NCI-H345 (cell line): ENCODE measurements at regions not wholly inside any gene's neighbourhood (a gene's known extent, or its start where the extent isn't known, plus 50 kb on each side); places are given as distances from the start of the nearest gene placed in this dataset.

Experiments
- DNase-seq: peaks from one replicate; lab custom pipeline; 2025; lab: John Stamatoyannopoulos, UW

DNA sequence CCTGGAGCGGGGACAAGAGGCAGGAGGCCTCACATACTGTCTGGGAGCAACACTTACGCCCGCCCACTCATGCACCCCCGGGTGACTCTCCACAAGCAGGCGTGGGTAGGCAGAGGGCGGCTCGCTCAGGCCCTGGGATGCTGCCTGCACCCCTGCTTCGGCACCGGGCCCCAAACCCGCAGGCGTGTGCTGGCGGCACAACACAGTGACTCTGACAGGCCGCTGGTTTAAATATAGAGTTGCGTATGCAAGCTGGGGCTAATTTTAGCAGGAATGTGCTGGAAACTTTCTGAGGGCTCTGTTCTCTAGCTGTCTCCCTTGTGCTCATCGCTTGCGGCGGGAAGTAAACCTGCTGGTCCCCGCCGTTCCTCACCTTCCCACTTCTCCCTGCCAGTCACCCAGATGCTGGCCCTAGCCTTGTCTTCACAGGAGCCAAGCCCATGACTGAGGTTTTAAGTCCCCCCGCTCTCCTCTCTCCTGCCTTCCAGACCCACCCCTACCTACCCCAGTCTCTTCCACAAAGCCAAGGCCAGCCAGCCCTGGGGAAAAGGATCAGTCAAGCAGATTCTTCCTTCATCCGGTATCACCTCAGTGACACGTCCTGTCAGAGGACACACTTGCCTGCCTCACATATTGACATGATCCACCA lies 94.5 kb upstream of the FOXP4 start:
- DNase-seq, result no peak

DNA sequence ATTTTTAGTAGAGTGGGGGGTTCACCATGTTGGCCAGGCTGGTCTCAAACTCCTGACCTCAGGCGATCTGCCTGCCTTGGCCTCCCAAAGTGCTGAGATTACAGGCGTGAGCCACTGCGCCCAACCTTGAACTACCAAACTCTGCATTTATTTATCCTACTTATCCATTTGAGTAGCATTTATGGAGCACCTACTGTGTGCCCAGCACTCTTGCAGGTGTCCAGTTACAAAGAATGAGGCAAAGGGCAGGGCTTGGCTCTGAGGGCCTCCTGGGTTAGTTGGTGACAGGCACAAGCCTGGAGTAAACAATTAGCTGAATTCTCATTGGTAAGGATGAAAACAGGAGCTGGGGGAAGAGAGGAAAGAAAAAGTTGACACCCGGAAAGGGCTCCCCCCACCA lies 93.4 kb upstream of the FOXP4 start:
- DNase-seq, result no peak

DNA sequence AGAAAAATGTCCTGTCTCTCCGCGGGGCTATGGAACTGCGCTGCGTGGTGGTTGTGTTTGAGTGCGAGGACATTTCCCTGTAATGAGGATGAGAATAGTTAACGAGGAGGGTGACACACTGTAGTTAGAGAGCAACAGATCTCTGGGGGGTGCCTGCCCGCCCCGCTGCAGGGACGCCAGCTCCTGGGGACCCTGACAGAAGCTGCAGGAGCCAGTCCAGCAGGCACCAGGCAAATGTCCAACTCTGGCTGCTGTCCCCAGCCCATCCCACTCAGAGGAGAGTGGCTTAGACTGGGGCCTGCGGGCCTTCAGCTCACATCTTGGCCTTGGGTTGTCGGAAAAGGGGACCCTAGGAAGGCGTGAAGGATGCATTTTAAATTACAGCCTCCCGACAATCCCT lies 92.9 kb upstream of the FOXP4 start:
- DNase-seq, result no peak

DNA sequence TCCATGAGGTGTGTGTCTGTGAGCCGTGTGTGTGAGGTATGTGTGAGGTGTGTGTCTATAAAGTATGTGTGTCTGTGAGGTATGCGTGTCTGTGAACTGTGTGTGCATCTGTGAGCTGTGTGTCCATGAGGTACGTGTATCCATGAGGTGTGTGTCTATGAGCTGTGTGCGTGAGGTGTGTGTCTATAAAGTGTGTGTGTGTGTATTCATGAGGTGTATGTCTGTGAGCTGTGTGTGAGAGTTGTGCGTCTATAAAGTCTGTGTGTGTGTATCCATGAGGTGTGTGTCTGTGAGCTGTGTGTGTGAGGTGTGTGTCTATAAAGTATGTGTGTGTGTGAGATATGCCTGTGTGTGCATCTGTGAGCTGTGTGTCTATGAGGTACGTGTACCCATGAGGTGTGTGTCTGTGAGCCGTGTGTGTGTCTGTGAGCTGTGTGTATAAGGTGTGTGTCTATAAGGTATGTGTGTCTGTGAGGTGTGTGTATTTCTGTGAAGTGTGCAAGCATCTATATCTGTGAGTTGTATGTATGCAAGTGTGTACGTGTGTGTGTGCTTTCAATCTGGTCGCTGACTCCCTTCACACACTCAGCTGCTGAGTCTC lies 91.9 kb upstream of the FOXP4 start:
- DNase-seq, result no peak

DNA sequence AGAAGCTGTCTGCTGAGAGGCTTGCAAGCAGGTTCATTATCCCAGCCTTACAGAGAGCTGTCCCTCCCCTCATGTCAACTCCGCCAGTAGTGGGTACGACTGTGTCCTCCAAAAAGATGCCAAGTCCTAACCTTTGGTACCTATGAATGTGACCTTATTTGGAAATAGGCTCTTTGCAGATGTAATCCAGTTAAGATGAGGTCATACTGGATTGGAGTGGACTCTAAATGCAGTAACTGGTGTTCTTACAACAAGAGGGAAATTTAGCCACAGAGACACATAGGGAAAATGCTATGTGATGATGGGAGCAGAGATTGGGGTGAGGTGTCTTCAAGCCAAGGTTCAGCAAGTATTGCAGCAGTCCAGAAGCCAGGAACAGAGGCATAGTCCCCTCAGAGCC lies 90.8 kb upstream of the FOXP4 start:
- no peak for DNase-seq

DNA sequence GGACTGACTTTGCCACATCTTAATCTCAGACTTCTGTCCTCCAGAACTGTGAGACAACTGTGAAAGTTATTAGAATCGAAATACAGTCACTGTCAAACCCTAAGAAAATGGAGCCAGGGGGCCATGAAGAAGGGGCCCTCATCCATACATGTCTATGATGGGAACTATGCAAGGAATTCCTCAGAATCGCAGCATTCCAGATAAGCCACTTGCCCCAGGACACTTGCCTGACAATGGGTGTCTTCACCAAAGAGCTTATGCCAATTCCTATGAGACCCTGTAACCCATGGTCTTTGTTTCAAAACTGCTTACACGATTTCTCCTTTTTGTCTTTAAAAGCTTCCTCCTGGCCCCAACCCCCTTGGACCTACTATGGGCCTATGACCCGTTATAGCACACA lies 90.4 kb upstream of the FOXP4 start:
- no peak for DNase-seq

DNA sequence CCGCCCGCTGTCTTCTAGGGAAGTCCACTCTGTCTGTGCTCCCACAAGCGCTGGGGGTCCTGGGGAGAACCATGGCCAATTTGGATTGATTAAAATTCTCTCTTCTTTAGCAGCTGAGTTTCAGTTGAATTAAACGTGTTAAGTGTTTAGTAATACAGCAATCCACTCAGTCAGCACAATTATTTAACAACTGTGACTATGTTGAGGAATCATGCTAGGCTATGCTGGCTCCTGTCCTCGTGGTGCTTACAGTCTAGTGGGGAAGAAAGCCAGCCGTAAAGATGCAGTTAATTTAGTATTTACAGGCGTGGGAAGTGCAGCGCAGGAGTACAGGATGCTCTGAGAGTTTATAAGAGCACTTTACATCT lies 88.9 kb upstream of the FOXP4 start:
- no peak for DNase-seq

DNA sequence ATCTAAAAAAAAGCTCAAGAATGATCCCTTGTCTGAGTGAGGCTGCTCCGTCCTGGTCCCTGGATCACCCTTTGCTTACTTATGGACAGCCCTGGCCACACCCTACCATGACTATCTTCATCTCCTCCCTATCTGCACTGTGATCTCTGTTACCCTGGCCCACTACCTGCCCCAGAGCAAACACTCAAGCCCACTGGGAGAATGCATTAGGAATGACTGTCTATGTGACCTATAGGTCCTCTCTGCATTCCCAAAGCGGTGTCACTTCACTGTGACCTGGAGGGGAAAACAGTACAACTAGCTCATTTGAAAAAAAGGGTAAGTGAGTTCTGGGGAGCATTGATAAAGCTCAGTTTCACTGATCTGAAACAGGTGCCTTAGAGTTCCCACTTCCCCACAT lies 86.4 kb upstream of the FOXP4 start:
- DNase-seq, result no peak

DNA sequence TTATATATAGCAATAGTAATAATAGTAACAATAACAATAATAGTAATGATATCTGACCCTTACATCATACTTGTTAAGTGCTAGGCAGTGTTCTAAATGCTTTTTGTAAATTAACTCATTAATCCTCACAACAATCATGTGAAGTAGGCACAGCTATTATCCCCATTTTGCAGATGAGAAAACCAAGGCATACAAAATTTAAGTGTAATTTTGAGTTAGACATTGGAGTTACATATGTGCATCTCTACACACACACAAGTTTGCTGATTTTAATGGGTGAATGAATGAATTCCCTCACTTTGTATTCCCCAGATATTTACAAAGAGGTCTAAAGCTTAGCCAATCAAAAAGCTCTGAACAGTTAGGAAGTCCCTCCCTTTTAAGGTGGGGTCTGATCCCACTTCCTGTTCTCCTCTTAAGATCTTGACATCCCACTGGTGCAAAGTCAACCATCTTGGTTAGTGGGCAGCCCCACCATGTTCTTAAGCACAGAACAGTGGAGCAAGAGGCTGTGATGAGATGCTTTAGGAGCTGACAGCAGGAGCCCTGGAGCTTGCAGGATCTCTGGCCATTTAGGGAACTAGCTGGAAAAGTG lies 85.3 kb upstream of the FOXP4 start:
- DNase-seq, result no peak

DNA sequence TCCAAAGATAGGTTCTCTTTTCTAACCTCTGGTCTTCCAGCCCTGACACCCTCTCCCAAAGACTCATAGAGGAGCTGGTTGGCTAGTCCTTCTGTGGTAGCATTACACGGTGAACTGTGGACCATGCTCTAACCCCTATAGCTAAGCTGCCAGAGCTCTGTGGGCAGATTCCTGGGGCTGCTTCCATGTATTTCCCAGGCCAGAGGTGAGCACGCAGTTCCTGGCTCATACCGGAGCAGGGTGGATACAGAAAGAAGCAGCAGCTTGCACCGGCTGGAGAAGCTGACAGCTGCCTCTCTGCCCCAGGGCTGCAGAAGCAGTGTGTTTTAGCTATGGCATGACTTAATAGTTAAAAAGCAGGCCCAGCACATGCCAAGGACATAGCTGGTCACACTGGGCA lies 84.1 kb upstream of the FOXP4 start:
- no peak for DNase-seq

DNA sequence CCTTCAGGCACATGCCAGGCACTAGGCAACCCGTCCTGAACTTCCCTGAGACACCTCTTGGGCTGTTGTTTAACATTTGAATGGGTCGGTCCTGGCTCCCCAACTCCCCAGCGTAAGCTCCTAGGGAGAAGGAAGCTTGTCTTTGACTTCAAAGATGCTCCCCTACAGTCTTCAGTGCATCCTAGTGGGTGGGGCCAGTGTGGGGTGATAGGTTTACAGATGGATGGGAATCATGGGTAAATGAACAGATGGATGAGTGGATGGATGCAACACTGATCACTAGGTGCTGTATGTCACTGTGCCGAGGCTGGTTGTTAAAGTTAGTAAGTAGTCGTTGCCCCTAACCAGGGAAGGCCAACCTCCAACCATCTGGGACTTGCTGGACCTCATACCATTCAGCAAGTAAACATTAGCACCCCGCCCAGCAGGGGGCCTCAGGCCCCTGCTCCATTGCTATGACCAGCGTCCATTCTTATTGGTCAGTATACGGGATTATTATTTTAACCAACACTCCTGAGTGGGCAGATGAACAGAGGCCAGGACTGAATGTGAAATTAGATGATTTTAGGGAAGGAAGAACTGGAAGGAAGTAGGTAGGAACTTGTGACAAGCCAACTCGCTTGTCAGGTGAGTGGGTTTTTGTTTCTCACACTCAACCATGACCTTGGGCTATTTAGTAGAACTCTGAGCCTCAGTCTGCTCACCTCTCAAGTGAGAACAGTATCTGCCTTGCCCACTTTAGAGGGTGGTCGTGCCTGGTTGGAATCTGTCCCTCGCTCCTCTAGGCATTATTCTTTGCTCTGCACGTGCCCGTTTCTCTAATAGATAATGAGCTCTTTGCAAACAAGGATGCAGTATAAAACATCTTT lies 82.9 kb upstream of the FOXP4 start:
- DNase-seq, result no peak

DNA sequence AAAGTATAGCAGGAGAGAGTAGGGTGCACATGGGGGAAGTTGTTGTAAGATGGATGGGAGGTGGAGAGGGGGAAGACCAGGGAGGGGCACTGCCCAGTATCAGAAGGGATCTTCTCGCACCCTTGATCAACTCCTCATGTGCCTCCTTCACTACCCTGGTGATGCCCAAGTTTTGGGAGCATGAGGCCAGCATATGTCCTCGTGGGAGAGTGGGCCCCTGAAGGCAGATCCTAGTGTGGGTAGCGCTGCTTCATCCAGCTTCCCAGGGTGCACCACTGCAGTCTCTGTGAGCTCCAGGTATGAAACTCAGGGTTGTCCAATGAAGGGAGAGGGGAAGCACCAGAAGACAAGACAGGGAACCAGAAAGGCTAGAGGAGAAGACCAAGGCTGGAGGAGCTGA lies 82.2 kb upstream of the FOXP4 start:
- DNase-seq, result no peak

DNA sequence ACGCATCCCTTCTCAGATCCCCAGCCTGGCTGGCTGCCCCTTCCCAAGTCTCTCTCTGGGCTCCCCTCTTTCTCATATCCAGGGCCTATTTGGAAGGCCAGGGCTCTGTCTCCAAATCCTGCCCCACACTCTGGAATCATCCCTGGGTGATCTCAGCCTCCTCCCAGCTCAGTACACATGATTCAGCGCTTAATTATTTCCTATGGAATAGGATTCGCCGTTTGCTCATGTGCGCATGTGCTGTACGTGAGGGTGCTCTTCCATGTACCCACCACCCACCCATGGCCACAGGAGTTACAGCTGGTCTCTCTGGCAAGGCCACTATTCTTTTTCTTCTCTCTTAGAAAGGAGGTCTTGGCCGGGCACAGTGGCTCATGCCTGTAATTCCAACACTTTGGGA lies 81.7 kb upstream of the FOXP4 start:
- no peak for DNase-seq

DNA sequence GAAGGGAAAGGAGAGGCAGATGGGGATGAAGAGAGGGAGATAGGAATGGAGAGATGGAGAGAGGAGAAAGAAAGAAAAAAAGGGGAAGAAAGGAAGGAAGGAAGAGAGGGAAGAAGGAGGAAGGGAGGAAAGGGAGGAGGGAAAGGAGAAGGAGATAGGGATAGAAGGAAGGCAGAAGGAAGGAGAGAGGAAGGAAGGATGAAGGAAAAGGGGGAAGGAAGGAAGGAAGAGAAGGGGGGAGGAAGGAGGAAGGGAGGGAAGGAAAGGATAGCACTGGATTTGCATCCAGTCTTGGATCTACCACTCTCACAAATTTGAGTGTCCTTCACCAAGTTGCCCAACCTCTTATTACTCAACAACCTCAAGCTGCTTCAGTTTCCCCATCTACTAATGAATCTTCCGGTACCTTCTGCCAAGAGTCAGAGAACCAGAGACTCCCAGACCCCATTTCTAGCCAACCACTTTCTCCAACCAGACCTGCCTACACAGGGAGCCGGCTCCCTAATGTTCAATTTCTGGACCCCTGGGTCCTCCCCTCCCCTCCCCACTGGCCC lies 79.7 kb upstream of the FOXP4 start:
- DNase-seq, result no peak

DNA sequence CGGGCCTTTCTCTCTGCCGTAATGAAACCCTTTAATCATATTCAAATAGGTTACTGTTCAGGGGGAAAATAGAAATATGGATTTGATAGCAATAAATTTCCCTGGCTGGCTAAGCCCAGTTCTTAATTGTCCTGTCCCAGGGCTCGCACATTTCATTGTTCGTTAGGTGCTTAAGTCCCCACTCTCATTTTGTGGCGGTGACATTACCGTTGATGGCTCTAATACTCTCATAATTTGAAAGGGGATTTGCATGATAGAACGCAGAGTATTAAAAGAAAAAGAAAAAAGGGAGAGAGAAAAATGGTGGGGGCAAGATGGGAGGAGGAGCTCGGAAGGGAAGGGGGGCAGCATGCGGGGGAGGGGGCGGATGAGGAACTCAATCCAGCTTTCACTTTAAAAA lies 79.1 kb upstream of the FOXP4 start:
- DNase-seq, result no peak

DNA sequence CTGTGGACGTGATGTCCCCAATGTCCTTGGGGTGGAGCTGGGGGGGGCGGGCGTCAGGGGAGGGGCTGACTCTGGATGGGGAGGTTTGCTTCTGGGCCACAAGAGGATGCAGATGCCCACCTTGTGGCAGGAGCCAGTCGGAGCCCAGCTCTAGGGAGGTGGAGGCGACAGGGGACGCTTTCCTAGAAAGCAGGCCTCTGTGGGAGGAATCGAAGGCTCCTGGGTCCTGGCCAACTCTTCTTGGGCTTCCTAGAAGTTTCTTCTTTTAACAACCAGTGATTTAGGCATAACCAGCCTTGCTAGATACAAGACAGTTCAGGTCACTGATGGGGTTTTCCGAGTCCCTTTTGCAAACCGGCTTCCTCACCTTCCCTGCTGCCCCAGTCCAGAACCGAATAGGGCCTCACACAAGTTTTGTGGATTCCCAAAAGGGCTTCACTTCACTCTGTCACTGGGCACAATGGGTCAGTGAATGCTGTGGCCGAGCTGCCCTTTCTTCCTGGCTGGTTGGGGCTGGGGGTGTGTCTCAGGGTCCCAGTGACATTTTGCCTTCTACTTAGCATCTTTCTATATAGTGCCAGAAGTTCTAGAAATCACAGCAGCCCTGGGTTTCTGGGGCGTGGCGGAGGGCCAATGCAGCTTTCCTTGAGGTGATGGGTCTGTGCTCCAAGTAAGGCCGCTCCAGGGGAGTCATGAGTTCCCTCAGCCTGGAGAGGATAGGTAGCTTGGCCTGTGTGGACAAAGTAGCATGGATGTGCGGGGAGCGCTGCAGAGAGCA lies 78.4 kb upstream of the FOXP4 start:
- no peak for DNase-seq

DNA sequence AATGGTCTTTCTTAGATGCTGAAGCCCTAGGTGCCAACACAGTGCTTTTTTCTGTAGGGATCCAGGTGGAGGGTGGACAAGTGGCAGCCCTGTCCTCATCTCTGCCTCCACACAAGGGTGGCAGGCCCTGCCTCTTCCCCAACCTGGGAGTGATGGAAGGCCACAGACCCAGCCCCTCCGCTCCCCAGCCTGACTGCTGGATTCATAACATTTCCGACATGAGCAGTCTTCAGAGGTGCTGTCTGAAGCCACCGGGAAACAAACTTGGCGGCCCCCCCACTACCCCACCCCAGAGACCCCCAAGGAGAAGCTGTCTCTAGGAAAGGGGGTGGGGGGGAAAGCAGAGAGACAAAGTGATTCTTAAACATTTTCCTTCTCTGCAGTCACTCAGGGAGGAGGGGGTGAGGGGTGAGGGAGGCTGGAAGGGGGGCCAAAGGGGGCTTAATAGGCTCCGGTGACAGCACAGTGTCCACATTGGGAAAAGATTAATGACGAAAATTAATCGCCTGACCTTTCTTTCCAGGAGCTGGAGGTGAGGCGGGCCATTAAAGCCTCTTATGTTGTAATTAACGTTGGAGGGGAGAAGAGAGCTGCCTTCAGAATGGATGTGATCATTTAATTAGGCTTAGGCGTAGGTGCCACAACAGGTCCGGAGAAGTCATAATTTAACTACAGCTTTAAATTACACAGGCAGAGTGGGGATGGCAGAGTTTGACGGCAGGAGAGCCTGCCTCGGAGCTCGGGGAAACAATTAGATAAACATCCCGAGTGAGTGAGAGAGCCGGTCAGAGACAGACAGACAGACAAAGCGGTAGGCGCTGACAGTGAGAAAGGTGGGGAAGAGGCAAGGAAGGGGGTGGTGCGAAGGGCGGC lies 76.8 kb upstream of the FOXP4 start:
- no peak for DNase-seq

DNA sequence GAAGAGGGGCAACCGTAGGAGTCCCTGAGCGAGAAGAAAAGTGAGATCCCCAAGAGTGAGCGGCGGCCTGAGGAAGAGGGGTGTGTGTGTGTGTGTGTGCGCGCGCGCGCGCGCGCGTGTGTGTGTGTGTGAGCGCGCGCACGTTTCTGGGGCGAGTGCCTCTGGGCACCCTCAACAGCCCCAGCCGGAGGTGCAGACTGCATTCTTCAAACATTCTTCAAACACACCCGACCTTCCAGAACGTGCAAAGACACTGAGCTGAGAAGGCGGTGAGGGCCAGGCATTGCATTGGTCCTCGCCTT lies 76.2 kb upstream of the FOXP4 start:
- no peak for DNase-seq

DNA sequence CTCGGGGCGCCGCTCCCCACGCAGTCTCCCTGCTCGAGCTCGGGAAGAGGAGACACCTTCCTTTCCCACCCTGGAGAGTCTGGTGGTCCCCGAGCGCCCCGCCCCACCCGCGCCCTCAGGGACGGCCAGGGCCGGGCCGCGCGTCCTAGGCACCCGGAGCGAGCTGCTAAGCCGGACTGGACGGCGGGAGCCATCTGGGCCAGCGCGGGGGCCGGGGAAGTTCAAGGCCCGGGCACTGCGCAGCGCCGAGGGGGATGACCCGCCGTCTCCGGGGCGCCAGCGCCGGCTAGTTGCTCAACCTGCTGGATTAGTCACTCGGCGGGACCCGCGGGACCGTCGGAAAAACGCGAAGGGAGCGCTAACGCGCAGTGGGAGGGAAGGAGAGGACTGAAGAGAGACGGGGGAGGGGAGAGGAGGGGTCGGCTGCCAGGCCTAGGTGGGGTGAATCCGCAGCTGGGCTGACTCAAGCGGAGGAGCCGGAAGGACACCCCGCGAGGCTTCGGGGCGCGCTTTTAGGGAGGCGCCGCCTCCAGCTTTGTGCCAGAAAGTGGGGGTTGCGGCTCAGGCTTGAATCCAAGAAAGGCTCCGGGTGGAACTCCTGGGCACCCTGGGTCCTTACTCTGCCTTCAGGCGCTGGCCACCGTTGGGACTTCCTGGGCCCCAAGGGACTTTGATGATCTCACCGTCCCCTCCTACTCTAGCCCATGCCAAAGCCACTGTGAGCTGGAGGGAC lies 75.7 kb upstream of the FOXP4 start:
- DNase-seq, result no peak

DNA sequence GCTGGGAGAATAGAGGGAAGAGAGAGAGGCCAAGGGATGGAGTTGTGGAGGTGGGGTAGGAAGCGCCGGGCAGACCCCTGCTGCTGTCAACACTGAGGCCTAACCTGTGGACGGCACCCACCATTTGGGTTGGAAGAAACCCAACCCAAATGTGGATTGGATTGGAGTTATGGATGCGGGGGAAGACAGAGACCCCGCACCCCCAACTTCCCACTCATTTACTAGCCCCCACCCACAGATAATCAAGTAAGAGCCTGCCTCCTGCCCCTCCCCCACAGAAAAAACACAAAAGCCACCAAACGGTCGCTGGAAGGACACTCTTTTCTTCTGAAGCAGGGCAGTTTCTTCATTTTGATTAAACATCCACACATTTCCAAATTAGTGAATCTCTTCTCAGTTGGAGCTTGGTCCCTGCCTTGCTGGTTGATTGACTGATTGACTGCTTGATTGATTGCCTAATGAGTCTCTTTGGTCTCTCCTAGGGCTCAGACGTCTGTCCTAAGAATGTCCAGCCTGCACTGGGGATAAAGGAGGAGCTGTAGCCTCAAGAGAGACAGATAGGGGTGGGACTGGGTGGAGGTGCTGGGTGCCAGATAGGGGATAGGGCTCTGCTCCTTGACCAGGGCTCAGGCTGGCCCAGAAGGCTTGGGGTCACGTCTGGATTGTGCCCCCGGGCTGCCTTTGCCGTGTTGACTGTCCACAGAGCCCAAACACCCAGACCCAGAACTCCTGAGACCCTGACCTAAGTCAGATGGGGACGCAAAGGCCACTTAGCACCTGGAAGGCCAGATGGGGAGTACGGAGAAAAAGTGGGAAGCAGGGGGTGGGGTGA lies 74.9 kb upstream of the FOXP4 start:
- DNase-seq, result no peak
